Stimulated activated naive CD4-positive, alpha-beta T cell treated with Interleukin-2 at 50 U/mL for 16 hours (primary cell): ENCODE measurements at regions not wholly inside any gene's neighbourhood (a gene's known extent, or its start where the extent isn't known, plus 50 kb on each side); places are given as distances from the start of the nearest gene placed in this dataset.

Experiments used
- DNase-seq: peaks from one replicate; lab custom pipeline; 2025; lab: John Stamatoyannopoulos, UW

- DNase-seq: no peak
Observed at GRCh38 chr7:45455662-45456061, 118.5 kb upstream of the ADCY1 start.

DNA sequence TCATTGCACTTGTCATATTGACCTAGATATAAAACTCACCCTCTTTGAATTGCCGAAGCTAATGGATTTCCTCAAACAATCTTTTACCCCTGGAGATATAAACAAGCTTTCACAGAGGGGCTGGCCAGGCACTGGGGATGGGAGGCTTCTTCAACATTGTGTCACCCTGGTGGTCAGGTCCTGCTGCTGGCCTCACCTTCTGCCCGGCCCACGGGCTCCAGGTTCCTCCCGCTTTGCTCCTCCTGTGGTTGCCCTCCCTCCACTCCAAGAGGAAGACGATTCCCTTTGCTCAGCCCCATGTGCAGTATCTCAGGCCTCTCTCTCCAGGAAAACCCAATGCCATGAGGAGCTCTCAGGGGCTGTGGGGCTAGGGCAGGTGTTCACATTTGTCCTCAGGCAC lies 118.1 kb upstream of the ADCY1 start:
- DNase-seq: no peak

- no peak for DNase-seq
Observed at GRCh38 chr7:45456747-45457524, 117.2 kb upstream of the ADCY1 start.

DNA sequence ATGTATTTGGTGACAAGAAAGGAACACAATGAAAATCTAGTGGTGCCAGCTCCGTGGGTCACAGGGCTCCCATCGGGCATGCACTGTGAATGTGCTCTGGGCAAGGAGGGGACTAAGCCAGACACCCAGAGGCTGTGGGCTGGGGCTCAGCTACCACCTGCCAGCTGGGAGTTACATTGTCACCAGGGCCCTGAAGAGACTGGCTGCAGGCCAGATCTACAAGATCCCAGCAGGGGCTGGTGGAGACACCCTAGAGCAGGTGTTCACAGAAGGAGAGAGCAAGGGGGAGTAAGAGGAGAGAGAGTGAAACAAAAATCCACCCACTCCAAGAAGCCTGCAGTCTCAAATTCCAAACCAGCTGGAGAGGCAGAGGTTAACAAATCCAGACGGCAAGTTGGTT lies 116.6 kb upstream of the ADCY1 start:
- no peak for DNase-seq

DNA sequence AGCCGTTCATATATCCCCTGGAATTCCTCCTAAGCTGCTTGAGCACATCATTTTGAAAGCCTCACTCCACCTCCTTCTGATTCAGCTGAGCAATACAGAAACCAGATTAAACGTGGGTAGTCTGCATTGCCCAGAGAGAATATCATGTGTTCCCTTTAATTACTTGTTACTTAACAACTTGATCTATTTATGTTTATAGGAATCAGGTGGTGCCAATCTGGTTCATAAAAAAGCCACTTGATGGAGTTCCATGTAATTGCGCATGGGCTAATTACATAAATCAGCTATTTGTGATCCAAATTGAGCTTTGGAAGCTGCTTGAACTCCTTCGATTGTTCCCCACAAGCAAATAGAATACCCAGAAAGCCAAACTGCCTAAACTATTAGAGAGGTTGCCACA lies 114.7 kb upstream of the ADCY1 start:
- no peak for DNase-seq

DNA sequence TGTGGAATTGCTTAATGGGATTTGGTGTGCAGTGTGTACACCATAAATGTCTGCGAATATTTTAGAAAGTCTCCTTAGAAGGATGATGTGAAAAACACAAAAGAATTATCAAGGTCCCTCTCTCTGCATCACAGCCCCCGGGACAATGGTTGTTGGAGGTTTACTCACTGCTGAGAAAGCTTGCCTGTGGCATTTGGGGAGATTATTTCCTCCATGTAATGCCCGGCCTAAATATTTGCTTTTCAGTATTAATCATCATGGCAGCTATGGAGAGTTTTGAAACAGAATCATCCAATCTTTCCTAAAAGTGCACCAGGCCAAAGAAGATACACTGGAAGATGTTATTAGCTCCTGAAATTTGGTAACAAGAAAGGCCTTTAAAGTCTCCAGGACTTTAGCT lies 113.8 kb upstream of the ADCY1 start:
- no peak for DNase-seq

GRCh38 chr7:45461026-45461425 lies 113.1 kb upstream of the ADCY1 start:
- no peak for DNase-seq

DNA sequence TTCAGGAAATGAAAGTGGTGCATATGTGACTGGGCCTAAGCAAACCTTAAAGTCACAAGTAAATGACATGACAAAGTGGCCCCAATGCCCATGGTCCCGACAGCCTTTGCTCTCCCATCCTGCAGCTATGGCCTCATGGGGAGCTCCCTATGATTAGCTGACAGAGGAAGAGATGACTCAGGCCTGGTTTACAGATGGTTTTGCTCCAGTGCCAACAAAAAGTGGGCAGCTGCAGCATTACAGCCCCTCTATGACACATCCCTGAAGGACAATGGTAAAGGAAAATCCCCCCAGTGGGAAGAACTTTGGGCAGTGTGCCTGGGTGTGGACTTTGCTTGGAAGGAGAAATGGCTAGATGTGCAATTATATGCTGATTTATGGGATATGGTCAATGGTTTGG lies 105.1 kb upstream of the ADCY1 start:
- no peak for DNase-seq

- no peak for DNase-seq
Observed at GRCh38 chr7:45470031-45470430, 104.1 kb upstream of the ADCY1 start.

- no peak for DNase-seq
Observed at GRCh38 chr7:45479781-45480180, 94.4 kb upstream of the ADCY1 start.

DNA sequence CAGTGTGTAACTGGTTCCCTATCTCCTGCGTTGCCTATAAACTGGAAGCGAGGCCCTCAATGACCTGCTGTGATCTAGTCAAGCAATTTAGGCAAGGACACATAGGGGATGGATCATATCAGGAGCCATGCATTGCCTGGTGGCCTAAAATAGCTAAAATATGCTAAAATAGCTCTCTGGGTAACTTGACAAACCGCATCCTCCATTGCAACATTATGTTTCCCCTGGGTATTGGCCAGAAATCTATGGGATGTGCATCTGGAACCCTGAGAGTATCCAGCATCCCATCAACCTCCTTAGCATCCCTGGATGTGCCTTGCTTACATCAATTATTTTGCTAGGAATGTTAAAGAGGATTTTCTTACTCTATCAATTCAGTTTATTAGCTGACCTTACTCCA lies 91.7 kb upstream of the ADCY1 start:
- no peak for DNase-seq

GRCh38 chr7:45484094-45484493 lies 90.1 kb upstream of the ADCY1 start:
- no peak for DNase-seq

GRCh38 chr7:45486575-45486974 lies 87.6 kb upstream of the ADCY1 start:
- no peak for DNase-seq

GRCh38 chr7:45494885-45495284 lies 79.3 kb upstream of the ADCY1 start:
- no peak for DNase-seq

DNA sequence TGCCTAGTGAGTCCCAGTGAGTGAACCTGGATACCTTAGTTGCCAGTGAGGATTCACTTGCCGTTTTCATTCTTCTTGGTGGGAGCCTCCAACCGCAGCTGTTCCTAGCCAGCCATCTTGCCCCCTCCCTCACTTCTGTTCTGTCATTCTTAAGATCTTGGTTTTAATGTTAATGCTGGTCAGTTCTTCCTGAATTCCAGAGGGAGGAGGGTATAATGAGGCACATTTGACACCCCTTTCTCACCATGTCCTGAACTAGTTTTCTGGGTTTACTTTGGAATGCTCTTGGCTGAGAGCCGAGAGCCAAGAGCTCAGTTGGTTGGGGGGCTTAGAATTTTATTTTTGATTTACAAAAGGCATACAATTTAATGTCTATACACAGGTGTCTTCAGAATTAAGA lies 78.5 kb upstream of the ADCY1 start:
- no peak for DNase-seq

- no peak for DNase-seq
Observed at GRCh38 chr7:45500257-45500656, 73.9 kb upstream of the ADCY1 start.

GRCh38 chr7:45501791-45502190 lies 72.4 kb upstream of the ADCY1 start:
- no peak for DNase-seq

GRCh38 chr7:45506059-45506458 lies 68.1 kb upstream of the ADCY1 start:
- DNase-seq: no peak

- DNase-seq: no peak
Observed at GRCh38 chr7:45509222-45509621, 64.9 kb upstream of the ADCY1 start.

GRCh38 chr7:45511721-45512597 lies 62.2 kb upstream of the ADCY1 start:
- DNase-seq: no peak

GRCh38 chr7:45514944-45515343 lies 59.2 kb upstream of the ADCY1 start:
- DNase-seq: no peak

DNA sequence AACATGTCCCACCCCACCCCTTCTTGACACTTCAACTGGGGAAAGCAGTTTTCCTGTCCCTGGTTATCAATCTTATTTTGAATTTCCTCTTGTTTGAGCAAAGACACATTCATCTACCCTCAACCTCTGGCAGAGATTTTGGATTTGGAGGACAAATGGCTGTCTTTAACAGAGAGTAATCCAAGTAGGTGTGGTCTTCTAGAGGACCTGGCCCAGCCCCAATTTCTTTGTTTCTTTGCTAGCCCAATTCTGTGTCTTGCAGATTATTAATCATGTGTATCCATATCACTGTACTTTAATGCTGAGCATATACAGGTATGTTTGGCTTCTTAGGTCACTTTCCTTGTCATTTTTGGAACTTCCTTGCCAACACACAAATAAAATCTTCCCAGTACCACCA lies 58.8 kb upstream of the ADCY1 start:
- DNase-seq: no peak
